ENCODE measurements at regions not wholly inside any gene's neighbourhood (a gene's known extent, or its start where the extent isn't known, plus 50 kb on each side); places are given as distances from the start of the nearest gene placed in this dataset.

GRCh38 chr5:74031536-74031935 lies 405.5 kb downstream of the ARHGEF28 start:
- Mint-ChIP-seq H3K9me3 (no peaks in the 10 kb centered on the region), H3K27me3 (ENCODE audit: insufficient read depth) (peaks cover 2% of the 10 kb centered on the region), H3K4me3 (no peak overlapping the region), H3K4me1 (ENCODE audit: low read depth) (no peaks in the 10 kb centered on the region), H3K27ac (no peak overlapping the region), H3K36me3 (ENCODE audit: low read depth) (no peaks in the 10 kb centered on the region)
- intact Hi-C loops (cut with micrococcal nuclease) = no loop called here
- no peak for DNase-seq (ENCODE audit: low spot score)

GRCh38 chr5:74030821-74031220 lies 404.8 kb downstream of the ARHGEF28 start:
- Mint-ChIP-seq H3K36me3 (ENCODE audit: low read depth) (no peaks in the 10 kb centered on the region), H3K4me1 (ENCODE audit: low read depth) (no peaks in the 10 kb centered on the region), H3K27ac (no peak overlapping the region), H3K27me3 (ENCODE audit: insufficient read depth) (peaks cover 2% of the 10 kb centered on the region), H3K9me3 (no peaks in the 10 kb centered on the region), H3K4me3 (no peak overlapping the region)
- intact Hi-C loops (cut with micrococcal nuclease) = no loop called here
- no peak for DNase-seq (ENCODE audit: low spot score)

- no peak overlapping the region for H3K4me3 Mint-ChIP-seq
- intact Hi-C loops (cut with micrococcal nuclease) = no loop called here
Measured at GRCh38 chr5:74030371-74030770, 404.4 kb downstream of the ARHGEF28 start.

GRCh38 chr5:74028976-74029375 lies 403.0 kb downstream of the ARHGEF28 start:
- H3K36me3 Mint-ChIP-seq (ENCODE audit: low read depth) = no peaks in the 10 kb centered on the region

More at GRCh38 chr5:74030371-74030770, 404.4 kb downstream of the ARHGEF28 start:
- no peaks in the 10 kb centered on the region for H3K36me3 Mint-ChIP-seq (ENCODE audit: low read depth)
- DNase-seq (ENCODE audit: low spot score) = no peak
- H3K27ac Mint-ChIP-seq = no peak overlapping the region
- H3K4me1 Mint-ChIP-seq (ENCODE audit: low read depth) = no peaks in the 10 kb centered on the region
- H3K27me3 Mint-ChIP-seq (ENCODE audit: insufficient read depth) = peaks cover 2% of the 10 kb centered on the region
- no peaks in the 10 kb centered on the region for H3K9me3 Mint-ChIP-seq

GRCh38 chr5:74028406-74028805 lies 402.4 kb downstream of the ARHGEF28 start:
- Mint-ChIP-seq H3K27me3 (ENCODE audit: insufficient read depth) (peaks cover 2% of the 10 kb centered on the region), H3K4me1 (ENCODE audit: low read depth) (no peaks in the 10 kb centered on the region), H3K36me3 (ENCODE audit: low read depth) (no peaks in the 10 kb centered on the region), H3K9me3 (no peaks in the 10 kb centered on the region), H3K4me3 (no peak overlapping the region), H3K27ac (no peak overlapping the region)
- intact Hi-C loops (cut with micrococcal nuclease) = no loop called here
- no peak for DNase-seq (ENCODE audit: low spot score)

More at GRCh38 chr5:74028976-74029375, 403.0 kb downstream of the ARHGEF28 start:
- H3K9me3 Mint-ChIP-seq = no peaks in the 10 kb centered on the region
- H3K4me1 Mint-ChIP-seq (ENCODE audit: low read depth) = no peaks in the 10 kb centered on the region
- intact Hi-C loops (cut with micrococcal nuclease) = no loop called here
- no peak overlapping the region for H3K4me3 Mint-ChIP-seq
- no peak overlapping the region for H3K27ac Mint-ChIP-seq
- H3K27me3 Mint-ChIP-seq (ENCODE audit: insufficient read depth) = peaks cover 2% of the 10 kb centered on the region
- DNase-seq (ENCODE audit: low spot score) = no peak

GRCh38 chr5:74027732-74028338 lies 401.8 kb downstream of the ARHGEF28 start:
- DNase-seq (ENCODE audit: low spot score) = no peak
- no peak overlapping the region for H3K4me3 Mint-ChIP-seq
- no peaks in the 10 kb centered on the region for H3K36me3 Mint-ChIP-seq (ENCODE audit: low read depth)
- peaks cover under 1% of the 10 kb centered on the region for H3K27me3 Mint-ChIP-seq (ENCODE audit: insufficient read depth)
- no peak overlapping the region for H3K27ac Mint-ChIP-seq
- intact Hi-C loops (cut with micrococcal nuclease) = no loop called here
- no peaks in the 10 kb centered on the region for H3K4me1 Mint-ChIP-seq (ENCODE audit: low read depth)
- H3K9me3 Mint-ChIP-seq = no peaks in the 10 kb centered on the region

GRCh38 chr5:74026310-74026709 lies 400.3 kb downstream of the ARHGEF28 start:
- DNase-seq (ENCODE audit: low spot score) = no peak
- Mint-ChIP-seq H3K4me1 (ENCODE audit: low read depth) (no peaks in the 10 kb centered on the region), H3K27ac (no peak overlapping the region), H3K9me3 (no peaks in the 10 kb centered on the region), H3K36me3 (ENCODE audit: low read depth) (no peaks in the 10 kb centered on the region), H3K4me3 (no peak overlapping the region), H3K27me3 (ENCODE audit: insufficient read depth) (peaks cover 2% of the 10 kb centered on the region)
- intact Hi-C loops (cut with micrococcal nuclease) = no loop called here

- no peaks in the 10 kb centered on the region for H3K4me1 Mint-ChIP-seq (ENCODE audit: low read depth)
- DNase-seq (ENCODE audit: low spot score) = no peak
- H3K27me3 Mint-ChIP-seq (ENCODE audit: insufficient read depth) = peaks cover 2% of the 10 kb centered on the region
- H3K4me3 Mint-ChIP-seq = no peak overlapping the region
- H3K27ac Mint-ChIP-seq = no peak overlapping the region
- no peaks in the 10 kb centered on the region for H3K36me3 Mint-ChIP-seq (ENCODE audit: low read depth)
- intact Hi-C loops (cut with micrococcal nuclease) = no loop called here
- H3K9me3 Mint-ChIP-seq = no peaks in the 10 kb centered on the region
Measured at GRCh38 chr5:74021126-74021525, 395.1 kb downstream of the ARHGEF28 start.

GRCh38 chr5:74020503-74020902 lies 394.5 kb downstream of the ARHGEF28 start:
- no peak overlapping the region for H3K4me3 Mint-ChIP-seq
- intact Hi-C loops (cut with micrococcal nuclease) = no loop called here
- no peaks in the 10 kb centered on the region for H3K9me3 Mint-ChIP-seq
- no peaks in the 10 kb centered on the region for H3K36me3 Mint-ChIP-seq (ENCODE audit: low read depth)
- no peak overlapping the region for H3K27ac Mint-ChIP-seq
- no peaks in the 10 kb centered on the region for H3K4me1 Mint-ChIP-seq (ENCODE audit: low read depth)
- H3K27me3 Mint-ChIP-seq (ENCODE audit: insufficient read depth) = peaks cover 2% of the 10 kb centered on the region
- DNase-seq (ENCODE audit: low spot score) = no peak

- Mint-ChIP-seq H3K9me3 (no peaks in the 10 kb centered on the region), H3K36me3 (ENCODE audit: low read depth) (no peaks in the 10 kb centered on the region), H3K4me1 (ENCODE audit: low read depth) (no peaks in the 10 kb centered on the region), H3K27me3 (ENCODE audit: insufficient read depth) (peaks cover 2% of the 10 kb centered on the region), H3K4me3 (no peak overlapping the region), H3K27ac (no peak overlapping the region)
- no peak for DNase-seq (ENCODE audit: low spot score)
- intact Hi-C loops (cut with micrococcal nuclease) = no loop called here
Measured at GRCh38 chr5:74019923-74020322, 393.9 kb downstream of the ARHGEF28 start.

GRCh38 chr5:74017786-74018211 lies 391.8 kb downstream of the ARHGEF28 start:
- no peaks in the 10 kb centered on the region for H3K9me3 Mint-ChIP-seq
- H3K27ac Mint-ChIP-seq = no peak overlapping the region
- DNase-seq (ENCODE audit: low spot score) = no peak
- no peaks in the 10 kb centered on the region for H3K4me1 Mint-ChIP-seq (ENCODE audit: low read depth)
- peaks cover 2% of the 10 kb centered on the region for H3K27me3 Mint-ChIP-seq (ENCODE audit: insufficient read depth)
- no peaks in the 10 kb centered on the region for H3K36me3 Mint-ChIP-seq (ENCODE audit: low read depth)
- no peak overlapping the region for H3K4me3 Mint-ChIP-seq
- intact Hi-C loops (cut with micrococcal nuclease) = no loop called here

- H3K4me1 Mint-ChIP-seq (ENCODE audit: low read depth) = no peaks in the 10 kb centered on the region
- H3K27me3 Mint-ChIP-seq (ENCODE audit: insufficient read depth) = peaks cover 5% of the 10 kb centered on the region
- intact Hi-C loops (cut with micrococcal nuclease) = no loop called here
- no peaks in the 10 kb centered on the region for H3K36me3 Mint-ChIP-seq (ENCODE audit: low read depth)
- no peaks in the 10 kb centered on the region for H3K9me3 Mint-ChIP-seq
- DNase-seq (ENCODE audit: low spot score) = no peak
- H3K27ac Mint-ChIP-seq = no peak overlapping the region
- no peak overlapping the region for H3K4me3 Mint-ChIP-seq
Measured at GRCh38 chr5:74017112-74017511, 391.1 kb downstream of the ARHGEF28 start.

- Mint-ChIP-seq H3K4me1 (ENCODE audit: low read depth) (no peaks in the 10 kb centered on the region), H3K36me3 (ENCODE audit: low read depth) (no peaks in the 10 kb centered on the region), H3K9me3 (no peaks in the 10 kb centered on the region), H3K27me3 (ENCODE audit: insufficient read depth) (peaks cover 4% of the 10 kb centered on the region), H3K4me3 (no peak overlapping the region), H3K27ac (no peak overlapping the region)
- intact Hi-C loops (cut with micrococcal nuclease) = no loop called here
- no peak for DNase-seq (ENCODE audit: low spot score)
Measured at GRCh38 chr5:74016373-74016772, 390.4 kb downstream of the ARHGEF28 start.

GRCh38 chr5:74015716-74016115 lies 389.7 kb downstream of the ARHGEF28 start:
- Mint-ChIP-seq H3K36me3 (ENCODE audit: low read depth) (no peaks in the 10 kb centered on the region), H3K9me3 (no peaks in the 10 kb centered on the region), H3K27ac (no peak overlapping the region), H3K4me3 (no peak overlapping the region), H3K27me3 (ENCODE audit: insufficient read depth) (peaks cover 4% of the 10 kb centered on the region), H3K4me1 (ENCODE audit: low read depth) (no peaks in the 10 kb centered on the region)
- DNase-seq (ENCODE audit: low spot score) = no peak
- intact Hi-C loops (cut with micrococcal nuclease) = no loop called here

Measured in activated T-helper 1 cell treated with anti-CD3 and anti-CD28 coated beads, Interleukin-12 subunit alpha, Interleukin-12 subunit beta, Interleukin-2, Interleukin-4 antibody, amounts not matched to agents 30 ng/mL and 10 ng/mL and 1 ng/mL, durations not matched to agents 14 hours and 24 hours and 36 hours (primary cell).